ENCODE measurements at regions not wholly inside any gene's neighbourhood (a gene's known extent, or its start where the extent isn't known, plus 50 kb on each side); places are given as distances from the start of the nearest gene placed in this dataset.

- DNase-seq, result no peak
Measured at GRCh38 chr3:170751899-170752293, 118.1 kb downstream of the RPL22L1 start.

GRCh38 chr3:170751083-170751898 lies 118.7 kb downstream of the RPL22L1 start:
- peak in 1 of 2 experiments; percentile 13 for DNase-seq

- no peak for DNase-seq
Measured at GRCh38 chr3:170750478-170750830, 119.5 kb downstream of the RPL22L1 start.

GRCh38 chr3:170749765-170750477 lies 120.1 kb downstream of the RPL22L1 start:
- no peak for DNase-seq

- DNase-seq, result no peak
Measured at GRCh38 chr3:170749185-170749584, 120.8 kb downstream of the RPL22L1 start.

- no peak for DNase-seq
Measured at GRCh38 chr3:170746175-170746942, 123.6 kb downstream of the RPL22L1 start.

- no peak for DNase-seq
Measured at GRCh38 chr3:170745211-170745718, 124.7 kb downstream of the RPL22L1 start.

GRCh38 chr3:170741756-170742529 lies 128.1 kb downstream of the RPL22L1 start:
- DNase-seq, result no peak

- DNase-seq, result no peak
Measured at GRCh38 chr3:170740726-170741591, 129.0 kb downstream of the RPL22L1 start.

- no peak for DNase-seq
Measured at GRCh38 chr3:170740285-170740684, 129.7 kb downstream of the RPL22L1 start.

GRCh38 chr3:170739410-170739809 lies 130.6 kb downstream of the RPL22L1 start:
- DNase-seq, result no peak

GRCh38 chr3:170738766-170739165 lies 131.2 kb downstream of the RPL22L1 start:
- no peak for DNase-seq

- DNase-seq, result no peak
Measured at GRCh38 chr3:170737498-170738162, 132.4 kb downstream of the RPL22L1 start.

- DNase-seq, result no peak
Measured at GRCh38 chr3:170735821-170736220, 134.2 kb downstream of the RPL22L1 start.

GRCh38 chr3:170734735-170735065 lies 135.3 kb downstream of the RPL22L1 start:
- DNase-seq, result no peak

GRCh38 chr3:170734043-170734734 lies 135.8 kb downstream of the RPL22L1 start:
- DNase-seq, result no peak

GRCh38 chr3:170732660-170733245 lies 137.2 kb downstream of the RPL22L1 start:
- no peak for DNase-seq

- DNase-seq, result no peak
Measured at GRCh38 chr3:170731281-170731680, 138.7 kb downstream of the RPL22L1 start.

GRCh38 chr3:170730071-170730812 lies 139.8 kb downstream of the RPL22L1 start:
- no peak for DNase-seq

Measured in NCI-H2081 (cell line).